HepG2 (cell line): ENCODE measurements at regions not wholly inside any gene's neighbourhood (a gene's known extent, or its start where the extent isn't known, plus 50 kb on each side); places are given as distances from the start of the nearest gene placed in this dataset.

Experiments
- ATF1 ChIP-seq: IDR thresholded peaks from 2 replicates; pipeline ENCODE4 v1.6.1; 2016; ENCODE audit warnings: mild to moderate bottlenecking, control low read depth
- GATA4 ChIP-seq: sonication (generic); IDR thresholded peaks from 2 replicates; pipeline ENCODE4 v1.6.1; 2016; ENCODE audit warnings: antibody characterized with exemption, low read depth, borderline replicate concordance
- HDAC6 ChIP-seq: fragments of 200-600 bp; sonication (generic); IDR thresholded peaks from 2 replicates; pipeline ENCODE4 v1.7.0; 2017; ENCODE audit warnings: mild to moderate bottlenecking, antibody characterized with exemption, low read length, low read depth
- HMGA1 ChIP-seq: sonication (generic); formaldehyde crosslinking; conservative IDR thresholded peaks from 2 replicates; pipeline ENCODE4 v1.4.0; 2020; ENCODE audit warnings: missing genetic modification reagents
- HNF4A ChIP-seq: sonication (generic); formaldehyde crosslinking; IDR thresholded peaks from 2 replicates; pipeline ENCODE4 v1.4.0; 2020; ENCODE audit warnings: missing genetic modification reagents
- KDM3A ChIP-seq: IDR thresholded peaks from 2 replicates; pipeline ENCODE4 v1.6.1; 2018; ENCODE audit warnings: low read depth, missing compliant biosample characterization
- KLF16 ChIP-seq, 2 experiments: sonication (generic) in 1 of 2; formaldehyde crosslinking in 1 of 2; IDR thresholded peaks; 2 replicates each; pipeline versions ENCODE4 v1.6.1 to v1.8.0; 2016 to 2023; ENCODE audit warnings: missing genetic modification reagents in 2 of 2, missing compliant biosample characterization in 1 of 2
- PAX8 ChIP-seq: sonication (generic); formaldehyde crosslinking; IDR thresholded peaks from 2 replicates; pipeline ENCODE4 v1.8.0; 2022; ENCODE audit warnings: mild to moderate bottlenecking, missing genetic modification reagents, borderline replicate concordance
- RAD51 ChIP-seq: fragments of 450-650 bp; IDR thresholded peaks from 2 replicates; pipeline ENCODE4 v1.6.1; 2016; ENCODE audit warnings: borderline replicate concordance
- REXO4 ChIP-seq: sonication (generic); formaldehyde crosslinking; IDR thresholded peaks from 2 replicates; pipeline ENCODE4 v1.8.0; 2022; ENCODE audit warnings: missing genetic modification reagents, mild to moderate bottlenecking, borderline replicate concordance
- RORA ChIP-seq: sonication (generic); formaldehyde crosslinking; IDR thresholded peaks from 2 replicates; pipeline ENCODE4 v1.5.0; 2020; ENCODE audit warnings: mild to moderate bottlenecking, missing genetic modification reagents, moderate library complexity
- SPEN ChIP-seq: sonication (generic); formaldehyde crosslinking; IDR thresholded peaks from 2 replicates; pipeline ENCODE4 v1.5.1; 2020; ENCODE audit warnings: low read depth, mild to moderate bottlenecking, missing genetic modification reagents
- SRSF9 ChIP-seq: fragments of 200-400 bp; formaldehyde crosslinking; IDR thresholded peaks from 2 replicates; pipeline ENCODE4 v1.6.1; 2018; ENCODE audit warnings: borderline replicate concordance, mild to moderate bottlenecking, low read depth, low read length; ENCODE audit not compliant: insufficient read depth, poor library complexity, severe bottlenecking
- TRIM24 ChIP-seq: sonication (generic); formaldehyde crosslinking; IDR thresholded peaks from 2 replicates; pipeline ENCODE4 v1.8.0; 2022; ENCODE audit warnings: mild to moderate bottlenecking, missing genetic modification reagents
- ZBTB7B ChIP-seq: sonication (generic); formaldehyde crosslinking; IDR thresholded peaks from 2 replicates; pipeline ENCODE4 v1.4.0; 2020; ENCODE audit warnings: missing genetic modification reagents
- ZNF138 ChIP-seq: sonication (generic); formaldehyde crosslinking; IDR thresholded peaks from 2 replicates; pipeline ENCODE4 v1.5.0; 2020; ENCODE audit warnings: mild to moderate bottlenecking, low read depth, missing genetic modification reagents
- ZNF530 ChIP-seq: sonication (generic); formaldehyde crosslinking; IDR thresholded peaks from 2 replicates; pipeline ENCODE4 v1.5.0; 2020; ENCODE audit warnings: low read depth, mild to moderate bottlenecking, missing genetic modification reagents
- ZNF556 ChIP-seq: sonication (generic); formaldehyde crosslinking; IDR thresholded peaks from 2 replicates; pipeline ENCODE4 v1.4.0; 2020; ENCODE audit warnings: mild to moderate bottlenecking, missing genetic modification reagents, borderline replicate concordance
- ZNF670 ChIP-seq: sonication (generic); formaldehyde crosslinking; IDR thresholded peaks from 2 replicates; pipeline ENCODE4 v1.8.0; 2022; ENCODE audit warnings: mild to moderate bottlenecking, missing genetic modification reagents, borderline replicate concordance
- ZNF747 ChIP-seq: sonication (generic); formaldehyde crosslinking; IDR thresholded peaks from 2 replicates; pipeline ENCODE4 v1.8.1; 2023; ENCODE audit warnings: missing genetic modification reagents, mild to moderate bottlenecking, borderline replicate concordance
- ZNF782 ChIP-seq: sonication (generic); formaldehyde crosslinking; IDR thresholded peaks from 2 replicates; pipeline ENCODE4 v1.4.0; 2020; ENCODE audit warnings: missing genetic modification reagents, mild to moderate bottlenecking, borderline replicate concordance
- ZNF792 ChIP-seq: IDR thresholded peaks from 2 replicates; pipeline ENCODE4 v1.6.1; 2016
- TF ChIP-seq, protein P1 (sequence below): sonication (generic); formaldehyde crosslinking; IDR thresholded peaks from 2 replicates; pipeline ENCODE4 v1.5.1; 2020; ENCODE audit warnings: mild to moderate bottlenecking, moderate library complexity, missing genetic modification reagents
- TF ChIP-seq, protein P2 (sequence below): sonication (generic); formaldehyde crosslinking; IDR thresholded peaks from 2 replicates; pipeline ENCODE4 v1.8.1; 2023; ENCODE audit warnings: mild to moderate bottlenecking, missing genetic modification reagents, borderline replicate concordance
- TF ChIP-seq, protein P3 (sequence below): sonication (generic); formaldehyde crosslinking; IDR thresholded peaks from 2 replicates; pipeline ENCODE4 v1.5.0; 2020; ENCODE audit warnings: missing genetic modification reagents, mild to moderate bottlenecking, borderline replicate concordance
- TF ChIP-seq, protein P4 (sequence below): sonication (generic); formaldehyde crosslinking; IDR thresholded peaks from 2 replicates; pipeline ENCODE4 v1.9.0; 2021; ENCODE audit warnings: missing genetic modification reagents, mild to moderate bottlenecking, borderline replicate concordance
- TF ChIP-seq, protein P5 (sequence below): sonication (generic); formaldehyde crosslinking; IDR thresholded peaks from 2 replicates; pipeline ENCODE4 v1.4.0; 2020; ENCODE audit warnings: missing genetic modification reagents

DNA sequence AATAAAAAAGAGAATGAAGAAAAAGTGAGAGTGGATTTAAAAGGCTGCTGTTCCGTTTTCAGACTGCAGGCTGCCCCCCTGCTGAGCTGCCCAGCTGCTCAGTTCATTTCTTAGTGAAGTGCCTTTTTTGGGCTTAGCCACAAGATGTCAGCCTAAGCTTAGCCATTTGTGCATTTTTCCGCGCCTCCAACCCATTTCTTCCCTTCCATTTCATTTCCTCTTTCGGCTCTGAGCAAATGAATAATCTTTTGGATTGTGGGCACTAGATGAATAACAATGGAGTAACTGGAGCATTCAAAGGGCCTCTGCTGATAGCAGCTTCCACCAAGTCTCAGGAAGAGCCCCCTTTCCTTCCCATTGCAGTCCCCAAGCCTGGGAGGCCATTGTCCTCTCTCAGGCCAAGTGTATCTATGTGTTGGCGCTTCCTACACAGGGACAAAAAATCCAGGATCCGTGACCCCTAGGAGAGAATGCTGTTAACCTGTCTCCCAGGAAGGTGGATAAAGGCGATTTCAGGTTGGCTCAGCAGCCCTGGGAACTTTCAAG lies 83.5 kb upstream of the SPTLC3 start (continued):
- TF ChIP-seq, protein P1, sequence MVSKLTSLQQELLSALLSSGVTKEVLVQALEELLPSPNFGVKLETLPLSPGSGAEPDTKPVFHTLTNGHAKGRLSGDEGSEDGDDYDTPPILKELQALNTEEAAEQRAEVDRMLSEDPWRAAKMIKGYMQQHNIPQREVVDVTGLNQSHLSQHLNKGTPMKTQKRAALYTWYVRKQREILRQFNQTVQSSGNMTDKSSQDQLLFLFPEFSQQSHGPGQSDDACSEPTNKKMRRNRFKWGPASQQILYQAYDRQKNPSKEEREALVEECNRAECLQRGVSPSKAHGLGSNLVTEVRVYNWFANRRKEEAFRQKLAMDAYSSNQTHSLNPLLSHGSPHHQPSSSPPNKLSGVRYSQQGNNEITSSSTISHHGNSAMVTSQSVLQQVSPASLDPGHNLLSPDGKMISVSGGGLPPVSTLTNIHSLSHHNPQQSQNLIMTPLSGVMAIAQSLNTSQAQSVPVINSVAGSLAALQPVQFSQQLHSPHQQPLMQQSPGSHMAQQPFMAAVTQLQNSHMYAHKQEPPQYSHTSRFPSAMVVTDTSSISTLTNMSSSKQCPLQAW (CRISPR knock-in tag): peak; percentile 78
- peak in 1 of 2 experiments; percentile 29; a peak in 1 of 4 replicates for TF ChIP-seq KLF16 (CRISPR knock-in tag; IDR thresholded peaks at IDR 0.05)
- no peak; the same call in 1 of the 2 replicates for TF ChIP-seq SPEN (CRISPR knock-in tag)
- no peak for TF ChIP-seq RORA (CRISPR knock-in tag)
- TF ChIP-seq RAD51: no peak
- TF ChIP-seq HNF4A (CRISPR knock-in tag): no peak
- peak; percentile 99 for TF ChIP-seq KDM3A
- TF ChIP-seq, protein P2, sequence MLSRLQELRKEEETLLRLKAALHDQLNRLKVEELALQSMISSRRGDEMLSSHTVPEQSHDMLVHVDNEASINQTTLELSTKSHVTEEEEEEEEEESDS (CRISPR knock-in tag): no peak
- TF ChIP-seq ZBTB7B (CRISPR knock-in tag): peak; percentile 49
- no peak for TF ChIP-seq REXO4
- TF ChIP-seq ZNF792 (CRISPR knock-in tag): peak; percentile 63; the same call in 1 of the 2 replicates
- TF ChIP-seq ZNF782 (CRISPR knock-in tag): no peak
- TF ChIP-seq ZNF747: no peak
- TF ChIP-seq ZNF530 (CRISPR knock-in tag): no peak
- TF ChIP-seq, protein P3, sequence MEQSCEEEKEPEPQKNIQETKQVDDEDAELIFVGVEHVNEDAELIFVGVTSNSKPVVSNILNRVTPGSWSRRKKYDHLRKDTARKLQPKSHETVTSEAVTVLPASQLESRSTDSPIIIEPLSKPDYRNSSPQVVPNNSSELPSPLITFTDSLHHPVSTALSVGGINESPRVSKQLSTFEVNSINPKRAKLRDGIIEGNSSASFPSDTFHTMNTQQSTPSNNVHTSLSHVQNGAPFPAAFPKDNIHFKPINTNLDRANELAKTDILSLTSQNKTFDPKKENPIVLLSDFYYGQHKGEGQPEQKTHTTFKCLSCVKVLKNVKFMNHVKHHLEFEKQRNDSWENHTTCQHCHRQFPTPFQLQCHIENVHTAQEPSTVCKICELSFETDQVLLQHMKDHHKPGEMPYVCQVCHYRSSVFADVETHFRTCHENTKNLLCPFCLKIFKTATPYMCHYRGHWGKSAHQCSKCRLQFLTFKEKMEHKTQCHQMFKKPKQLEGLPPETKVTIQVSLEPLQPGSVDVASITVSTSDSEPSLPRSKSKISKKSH (CRISPR knock-in tag): no peak
- TF ChIP-seq ZNF556 (CRISPR knock-in tag): peak; percentile 67; the same call in 1 of the 2 replicates
- TF ChIP-seq ZNF670: no peak
- no peak for TF ChIP-seq ATF1 (CRISPR knock-in tag)
- TF ChIP-seq TRIM24 (CRISPR knock-in tag): no peak
- TF ChIP-seq HDAC6: no peak
- TF ChIP-seq PAX8 (CRISPR knock-in tag): 0 out of 2 replicates have a peak, but pooled peaks have one; percentile 65
- TF ChIP-seq, protein P4, sequence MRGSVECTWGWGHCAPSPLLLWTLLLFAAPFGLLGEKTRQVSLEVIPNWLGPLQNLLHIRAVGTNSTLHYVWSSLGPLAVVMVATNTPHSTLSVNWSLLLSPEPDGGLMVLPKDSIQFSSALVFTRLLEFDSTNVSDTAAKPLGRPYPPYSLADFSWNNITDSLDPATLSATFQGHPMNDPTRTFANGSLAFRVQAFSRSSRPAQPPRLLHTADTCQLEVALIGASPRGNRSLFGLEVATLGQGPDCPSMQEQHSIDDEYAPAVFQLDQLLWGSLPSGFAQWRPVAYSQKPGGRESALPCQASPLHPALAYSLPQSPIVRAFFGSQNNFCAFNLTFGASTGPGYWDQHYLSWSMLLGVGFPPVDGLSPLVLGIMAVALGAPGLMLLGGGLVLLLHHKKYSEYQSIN (CRISPR knock-in tag): no peak
- TF ChIP-seq, protein P5, sequence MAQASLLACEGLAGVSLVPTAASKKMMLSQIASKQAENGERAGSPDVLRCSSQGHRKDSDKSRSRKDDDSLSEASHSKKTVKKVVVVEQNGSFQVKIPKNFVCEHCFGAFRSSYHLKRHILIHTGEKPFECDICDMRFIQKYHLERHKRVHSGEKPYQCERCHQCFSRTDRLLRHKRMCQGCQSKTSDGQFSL (CRISPR knock-in tag): 0 out of 2 replicates have a peak, but pooled peaks have one; percentile 7
- TF ChIP-seq GATA4: no peak
- no peak for TF ChIP-seq ZNF138 (CRISPR knock-in tag)
- TF ChIP-seq SRSF9: no peak
- no peak for TF ChIP-seq HMGA1 (CRISPR knock-in tag)
